HG03039 (cell line): ENCODE measurements at regions not wholly inside any gene's neighbourhood (a gene's known extent, or its start where the extent isn't known, plus 50 kb on each side); places are given as distances from the start of the nearest gene placed in this dataset.

Experiments used
- ATAC-seq: cut with Tn5 transposase; IDR thresholded peaks from one replicate; pipeline ENCODE4 v1.9.1; 2021; ENCODE audit warnings: mild to moderate bottlenecking, moderate library complexity; ENCODE audit not compliant: unreplicated experiment

DNA sequence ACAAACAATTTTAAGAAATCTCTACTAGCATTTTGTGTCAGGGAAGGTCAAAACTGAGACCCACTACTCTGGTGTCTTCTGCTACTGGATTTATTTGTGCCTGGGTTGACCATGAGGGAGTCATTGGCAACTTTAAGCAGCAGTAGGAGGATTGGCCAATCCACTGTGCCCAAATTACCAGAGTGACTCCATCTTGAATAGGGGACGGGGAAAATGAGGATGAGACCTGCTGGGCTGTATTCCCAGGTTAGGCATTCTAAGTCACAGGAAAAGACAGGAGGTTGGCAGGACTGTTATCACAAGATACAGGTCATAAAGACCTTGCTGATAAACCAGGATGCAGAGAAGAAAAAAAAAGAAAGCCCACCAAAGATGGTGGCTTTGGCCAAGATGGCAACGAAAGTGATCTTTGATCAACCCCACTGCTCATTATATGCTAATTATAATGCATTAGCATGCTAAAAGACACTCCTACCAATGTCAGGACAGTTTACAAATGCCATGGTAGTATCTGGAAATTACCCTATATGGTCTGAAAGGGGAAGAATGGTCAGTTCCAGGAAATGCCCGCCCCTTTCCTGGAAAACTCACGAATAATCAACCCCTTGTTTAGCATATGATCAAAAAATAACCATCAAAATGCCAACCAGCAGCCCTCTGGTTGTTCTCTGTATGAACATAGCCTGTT is 200.9 kb downstream of the LTN1 start:
- ATAC-seq, result no peak

- ATAC-seq, result no peak
Measured at GRCh38 chr21:28790335-28790734, 202.3 kb downstream of the LTN1 start.

- no peak for ATAC-seq
Measured at GRCh38 chr21:28789523-28789922, 203.2 kb downstream of the LTN1 start.

DNA sequence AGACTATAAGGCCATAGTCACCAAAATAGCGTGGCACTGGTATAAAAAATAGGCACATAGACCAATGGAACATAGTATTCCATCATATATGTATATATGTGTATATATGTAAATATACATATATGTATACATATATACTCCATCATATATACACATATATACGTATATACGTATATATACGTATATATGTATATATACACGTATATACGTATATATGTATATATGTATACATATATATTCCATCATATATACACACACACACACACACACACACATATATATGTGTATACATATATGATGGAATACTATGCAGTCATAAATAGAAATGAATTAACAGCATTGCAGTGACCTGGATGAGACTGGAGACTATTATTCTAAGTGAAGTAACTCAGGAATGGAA is 204.6 kb downstream of the LTN1 start:
- ATAC-seq, result no peak

- no peak for ATAC-seq
Measured at GRCh38 chr21:28783641-28784185, 209.0 kb downstream of the LTN1 start.

DNA sequence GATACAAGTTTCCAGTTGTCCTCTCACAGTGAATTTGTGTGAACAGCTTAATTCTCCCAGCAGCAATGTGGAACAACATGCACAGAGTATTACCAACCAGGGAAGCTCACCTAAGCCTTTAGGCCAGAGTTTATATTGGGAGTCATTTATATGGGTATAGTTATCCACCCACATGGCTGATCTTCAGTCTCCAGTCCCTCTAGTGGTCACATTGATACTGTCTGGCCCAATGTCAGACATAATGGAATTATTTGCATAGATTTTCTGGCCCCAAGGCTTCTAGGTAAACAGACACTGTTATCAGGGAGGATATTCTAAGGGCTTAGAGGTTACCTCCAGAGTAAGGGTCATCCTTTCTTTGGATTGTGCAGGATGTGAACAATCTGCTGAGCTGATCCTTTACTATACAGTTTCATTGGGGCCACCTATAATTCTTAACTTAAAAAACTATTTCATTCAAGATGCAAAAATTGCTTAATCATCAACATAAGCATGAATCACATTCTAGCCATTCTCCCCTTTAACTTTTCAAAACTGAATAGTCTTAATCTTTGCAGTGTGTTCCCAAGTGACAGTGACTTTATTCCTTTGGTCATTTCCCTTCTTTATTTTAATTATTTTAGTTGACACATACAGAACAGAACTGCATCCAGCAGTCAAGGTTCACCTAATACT is 210.9 kb downstream of the LTN1 start:
- no peak for ATAC-seq

- ATAC-seq, result no peak
Measured at GRCh38 chr21:28779914-28780313, 212.8 kb downstream of the LTN1 start.

GRCh38 chr21:28776251-28776650 is 216.4 kb downstream of the LTN1 start:
- no peak for ATAC-seq

- no peak for ATAC-seq
Measured at GRCh38 chr21:28775071-28775470, 217.6 kb downstream of the LTN1 start.

GRCh38 chr21:28773036-28773435 is 219.6 kb downstream of the LTN1 start:
- no peak for ATAC-seq

GRCh38 chr21:28771790-28772501 is 220.7 kb downstream of the LTN1 start:
- no peak for ATAC-seq

- no peak for ATAC-seq
Measured at GRCh38 chr21:28770867-28771661, 221.6 kb downstream of the LTN1 start.

GRCh38 chr21:28769683-28770082 is 223.0 kb downstream of the LTN1 start:
- ATAC-seq, result no peak

- no peak for ATAC-seq
Measured at GRCh38 chr21:28768753-28769152, 223.9 kb downstream of the LTN1 start.

GRCh38 chr21:28767523-28767922 is 225.2 kb downstream of the LTN1 start:
- no peak for ATAC-seq

DNA sequence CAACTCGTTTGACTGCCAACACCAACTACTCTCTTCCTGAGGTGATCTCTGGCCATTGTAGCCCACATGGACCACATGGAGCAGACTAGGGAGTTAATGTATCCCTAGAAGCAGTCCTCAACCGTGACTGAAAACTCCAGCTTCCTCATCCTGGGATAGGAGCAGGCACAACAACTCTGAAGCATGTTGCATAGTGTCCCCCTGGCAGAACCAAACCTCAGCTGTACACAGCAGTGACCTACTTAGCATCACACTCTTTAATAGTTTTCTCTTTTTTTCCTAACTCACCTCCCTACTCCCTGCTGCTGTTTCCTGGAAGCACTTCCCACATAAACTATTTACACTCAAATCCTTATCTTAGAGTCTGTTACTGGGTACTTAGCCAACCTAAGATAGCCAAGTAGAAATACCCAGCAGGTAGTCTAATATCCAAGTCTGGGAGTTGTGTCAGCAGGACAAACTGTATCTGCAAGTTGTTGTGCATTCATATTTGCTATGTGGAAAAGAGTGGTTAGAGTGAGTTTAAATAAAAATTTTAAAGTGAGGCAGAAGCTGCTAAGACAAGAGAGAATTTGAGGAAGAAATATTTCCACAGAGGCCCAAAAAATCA is 228.8 kb downstream of the LTN1 start:
- ATAC-seq, result no peak

DNA sequence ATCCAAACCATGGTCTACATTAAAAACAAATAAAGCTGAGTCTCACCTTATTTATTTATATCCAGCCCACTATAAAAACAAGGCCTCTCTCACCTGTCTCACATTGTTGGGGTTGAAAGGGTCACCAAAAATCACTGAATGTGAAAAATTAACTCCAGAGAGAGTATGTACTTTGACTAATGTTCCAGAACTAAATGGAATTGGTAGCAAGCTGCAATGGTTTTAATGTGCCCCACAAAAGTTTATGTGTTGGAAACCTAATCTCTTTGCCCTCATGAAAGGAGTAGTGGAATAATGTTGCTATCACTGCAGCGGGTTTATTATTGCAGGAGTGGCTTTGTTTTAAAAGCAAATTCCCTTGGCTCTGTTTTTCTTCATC is 230.3 kb downstream of the LTN1 start:
- ATAC-seq, result no peak

- ATAC-seq, result no peak
Measured at GRCh38 chr21:28761674-28762356, 230.9 kb downstream of the LTN1 start.

GRCh38 chr21:28758883-28759242 is 233.8 kb downstream of the LTN1 start:
- no peak for ATAC-seq
